KMS-11 (cell line): ENCODE measurements at regions not wholly inside any gene's neighbourhood (a gene's known extent, or its start where the extent isn't known, plus 50 kb on each side); places are given as distances from the start of the nearest gene placed in this dataset.

Experiments
- H2AFZ ChIP-seq: fragments of 200-600 bp; sonication (generic); 2 replicates; pipeline ENCODE4 v1.6.1; 2016; ENCODE audit warnings: antibody characterized with exemption, mixed run types, low read depth
- H3K27ac ChIP-seq: fragments of 200-600 bp; sonication (generic); 2 replicates; pipeline ENCODE4 v1.6.1; 2016; ENCODE audit warnings: mild to moderate bottlenecking, mixed run types
- H3K27me3 ChIP-seq: fragments of 200-600 bp; sonication (generic); 2 replicates; pipeline ENCODE4 v1.6.1; 2017; ENCODE audit warnings: mild to moderate bottlenecking, low read depth, mixed run types, moderate library complexity; ENCODE audit not compliant: insufficient read depth
- H3K36me3 ChIP-seq: fragments of 200-600 bp; sonication (generic); 2 replicates; pipeline ENCODE4 v1.6.1; 2017; ENCODE audit warnings: mild to moderate bottlenecking, mixed run types; ENCODE audit not compliant: insufficient read depth
- H3K4me1 ChIP-seq: fragments of 200-600 bp; sonication (generic); 2 replicates; pipeline ENCODE4 v1.6.1; 2016; ENCODE audit warnings: mild to moderate bottlenecking, low read depth, mixed run types; ENCODE audit not compliant: poor library complexity, severe bottlenecking
- H3K4me2 ChIP-seq: fragments of 200-600 bp; sonication (generic); 2 replicates; pipeline ENCODE4 v1.7.0; 2016; ENCODE audit warnings: mild to moderate bottlenecking, mixed run types
- H3K4me3 ChIP-seq: fragments of 200-600 bp; sonication (generic); IDR thresholded peaks from 2 replicates; pipeline ENCODE4 v1.6.1; 2017; ENCODE audit warnings: low read depth, low read length, mixed read lengths; ENCODE audit not compliant: insufficient read depth
- H3K79me2 ChIP-seq: fragments of 200-600 bp; sonication (generic); 2 replicates; pipeline ENCODE4 v1.6.1; 2016; ENCODE audit warnings: low read depth, mixed run types; ENCODE audit not compliant: insufficient read depth
- H3K9ac ChIP-seq: fragments of 200-600 bp; sonication (generic); 2 replicates; pipeline ENCODE4 v1.6.1; 2016; ENCODE audit warnings: mild to moderate bottlenecking, mixed run types
- H4K20me1 ChIP-seq: fragments of 200-600 bp; sonication (generic); 2 replicates; pipeline ENCODE4 v1.6.1; 2016; ENCODE audit warnings: mild to moderate bottlenecking, mixed run types; ENCODE audit not compliant: insufficient read depth
- CTCF ChIP-seq: fragments of 200-600 bp; sonication (generic); conservative IDR thresholded peaks from 2 replicates; pipeline ENCODE4 v1.6.1; 2017; ENCODE audit warnings: low read depth, mild to moderate bottlenecking, antibody characterized with exemption, low read length, moderate library complexity, mixed read lengths

- no peak overlapping the region for H2AFZ ChIP-seq
- H3K4me2 ChIP-seq, result no peak overlapping the region
- no peak overlapping the region for H3K9ac ChIP-seq
- no peaks in the 10 kb centered on the region for H4K20me1 ChIP-seq
- no peaks in the 10 kb centered on the region for H3K36me3 ChIP-seq
- no peak for TF ChIP-seq CTCF
- H3K27ac ChIP-seq, result no peak overlapping the region
- H3K79me2 ChIP-seq, result no peaks in the 10 kb centered on the region
- no peaks in the 10 kb centered on the region for H3K27me3 ChIP-seq
- no peak overlapping the region for H3K4me3 ChIP-seq
- peaks cover 27% of the 10 kb centered on the region for H3K4me1 ChIP-seq
Observed at GRCh38 chr1:78369546-78369945, 121.2 kb upstream of the PTGFR start.

GRCh38 chr1:78370356-78370755 lies 120.4 kb upstream of the PTGFR start:
- H4K20me1 ChIP-seq, result no peaks in the 10 kb centered on the region
- no peaks in the 10 kb centered on the region for H3K36me3 ChIP-seq
- peaks cover 34% of the 10 kb centered on the region for H3K4me1 ChIP-seq
- 0 out of 2 replicates have a peak overlapping the region, but pooled peaks have one; percentile 19 for H2AFZ ChIP-seq
- no peaks in the 10 kb centered on the region for H3K27me3 ChIP-seq
- no peak overlapping the region; the same call in 1 of the 2 replicates for H3K4me2 ChIP-seq
- H3K9ac ChIP-seq, result no peak overlapping the region
- no peak for TF ChIP-seq CTCF
- H3K79me2 ChIP-seq, result no peaks in the 10 kb centered on the region
- no peak overlapping the region; the same call in 1 of the 2 replicates for H3K27ac ChIP-seq
- H3K4me3 ChIP-seq, result no peak overlapping the region

GRCh38 chr1:78370779-78371482 lies 119.8 kb upstream of the PTGFR start:
- Histone ChIP-seq H3K79me2 (no peaks in the 10 kb centered on the region), H2AFZ (no peak overlapping the region), H3K4me3 (no peak overlapping the region), H3K27ac (peak overlapping the region; percentile 5; the same call in 1 of the 2 replicates), H3K36me3 (no peaks in the 10 kb centered on the region), H3K4me2 (peak overlapping the region; percentile 11; the same call in 1 of the 2 replicates), H3K4me1 (peaks cover 40% of the 10 kb centered on the region), H3K27me3 (no peaks in the 10 kb centered on the region), H3K9ac (no peak overlapping the region), H4K20me1 (no peaks in the 10 kb centered on the region)
- no peak for TF ChIP-seq CTCF

- Histone ChIP-seq H3K9ac (no peak overlapping the region), H3K79me2 (no peaks in the 10 kb centered on the region), H3K4me2 (no peak overlapping the region), H3K36me3 (no peaks in the 10 kb centered on the region), H3K27me3 (no peaks in the 10 kb centered on the region), H3K4me1 (peaks cover 63% of the 10 kb centered on the region), H3K4me3 (no peak overlapping the region), H3K27ac (no peak overlapping the region), H2AFZ (no peak overlapping the region), H4K20me1 (no peaks in the 10 kb centered on the region)
- TF ChIP-seq CTCF, result no peak
Observed at GRCh38 chr1:78373676-78374075, 117.1 kb upstream of the PTGFR start.
